H9 (cell line): ENCODE measurements at regions not wholly inside any gene's neighbourhood (a gene's known extent, or its start where the extent isn't known, plus 50 kb on each side); places are given as distances from the start of the nearest gene placed in this dataset.

ENCODE experiments used
- DNase-seq: peaks from one replicate; pipeline ENCODE4 v3.0.0-alpha.2; 2017
- H2AFZ ChIP-seq: one replicate; pipeline ENCODE4 v1.6.1; 2013; ENCODE audit warnings: mild to moderate bottlenecking, low read length, control low read depth, moderate library complexity
- H2AK5ac ChIP-seq: 2 replicates; pipeline ENCODE4 v1.6.1; 2013; ENCODE audit warnings: low read length, control low read depth, mixed read lengths; ENCODE audit not compliant: insufficient read length
- H2BK120ac ChIP-seq: one replicate; pipeline ENCODE4 v1.6.1; 2013; ENCODE audit warnings: low read depth, mild to moderate bottlenecking, low read length, control low read depth, inconsistent platforms; ENCODE audit not compliant: poor library complexity, severe bottlenecking
- H2BK12ac ChIP-seq: 2 replicates; pipeline ENCODE4 v1.6.1; 2013; ENCODE audit warnings: low read length, control low read depth, mixed read lengths, low read depth; ENCODE audit not compliant: insufficient read length
- H2BK15ac ChIP-seq: 2 replicates; pipeline ENCODE4 v1.6.1; 2013; ENCODE audit warnings: low read depth, low read length, control low read depth
- H2BK20ac ChIP-seq: one replicate; pipeline ENCODE4 v1.6.1; 2013; ENCODE audit warnings: low read depth, mild to moderate bottlenecking, low read length, control low read depth, inconsistent platforms; ENCODE audit not compliant: poor library complexity, severe bottlenecking
- H2BK5ac ChIP-seq: 2 replicates; pipeline ENCODE4 v1.6.1; 2013; ENCODE audit warnings: low read length, control low read depth, mixed read lengths; ENCODE audit not compliant: insufficient read length
- H3K14ac ChIP-seq: 2 replicates; pipeline ENCODE4 v1.6.1; 2013; ENCODE audit warnings: low read length, control low read depth; ENCODE audit not compliant: insufficient read depth
- H3K18ac ChIP-seq: 2 replicates; pipeline ENCODE4 v1.6.1; 2013; ENCODE audit warnings: low read depth, mild to moderate bottlenecking, mixed read lengths, low read length, control low read depth; ENCODE audit not compliant: insufficient read length
- H3K23ac ChIP-seq: 2 replicates; pipeline ENCODE4 v1.6.1; 2013; ENCODE audit warnings: low read length, control low read depth, mixed read lengths, low read depth; ENCODE audit not compliant: insufficient read length
- H3K23me2 ChIP-seq: 2 replicates; pipeline ENCODE4 v1.6.1; 2013; ENCODE audit warnings: low read depth, mild to moderate bottlenecking, mixed read lengths, low read length, control low read depth; ENCODE audit not compliant: insufficient read length, poor library complexity, severe bottlenecking
- H3K27ac ChIP-seq: 2 replicates; pipeline ENCODE4 v1.5.1; 2013; ENCODE audit warnings: low read length, control low read depth, mixed read lengths, low read depth; ENCODE audit not compliant: insufficient read length
- H3K27me3 ChIP-seq: 2 replicates; pipeline ENCODE4 v1.6.1; 2013; ENCODE audit warnings: low read length, control low read depth, inconsistent platforms; ENCODE audit not compliant: insufficient read depth
- H3K4ac ChIP-seq: 2 replicates; pipeline ENCODE4 v1.6.1; 2013; ENCODE audit warnings: low read depth, mild to moderate bottlenecking, control low read depth, inconsistent platforms, low read length, moderate library complexity
- H3K4me1 ChIP-seq: 2 replicates; pipeline ENCODE4 v1.6.1; 2013; ENCODE audit warnings: low read length, control low read depth, inconsistent platforms; ENCODE audit not compliant: insufficient read depth
- H3K4me2 ChIP-seq: 2 replicates; pipeline ENCODE4 v1.6.1; 2013; ENCODE audit warnings: low read length, control low read depth, mixed read lengths; ENCODE audit not compliant: insufficient read length, insufficient read depth
- H3K56ac ChIP-seq: 2 replicates; pipeline ENCODE4 v1.6.1; 2013; ENCODE audit warnings: low read depth, mild to moderate bottlenecking, mixed read lengths, low read length, control low read depth; ENCODE audit not compliant: insufficient read length
- H3K79me1 ChIP-seq: 2 replicates; pipeline ENCODE4 v1.6.1; 2013; ENCODE audit warnings: low read depth, mild to moderate bottlenecking, moderate library complexity, low read length, control low read depth, inconsistent platforms; ENCODE audit not compliant: insufficient read depth, poor library complexity, severe bottlenecking
- H3K79me2 ChIP-seq: 2 replicates; pipeline ENCODE4 v1.6.1; 2013; ENCODE audit warnings: low read length, control low read depth, inconsistent platforms; ENCODE audit not compliant: insufficient read depth
- H3K9ac ChIP-seq: 2 replicates; pipeline ENCODE4 v1.6.1; 2013; ENCODE audit warnings: low read length, control low read depth, mixed read lengths; ENCODE audit not compliant: insufficient read length; ENCODE audit errors: extremely low read depth
- H3K9me3 ChIP-seq: one replicate; pipeline ENCODE4 v1.6.1; 2013; ENCODE audit warnings: low read depth, low read length, inconsistent platforms; ENCODE audit not compliant: control insufficient read depth
- H3T11ph ChIP-seq: one replicate; pipeline ENCODE4 v1.6.1; 2013; ENCODE audit warnings: mild to moderate bottlenecking, low read length, control low read depth, inconsistent platforms
- H4K20me1 ChIP-seq: one replicate; pipeline ENCODE4 v1.6.1; 2013; ENCODE audit not compliant: control insufficient read depth, insufficient read length, insufficient read depth
- H4K5ac ChIP-seq: 2 replicates; pipeline ENCODE4 v1.6.1; 2013; ENCODE audit warnings: low read depth, mild to moderate bottlenecking, mixed read lengths, low read length, control low read depth; ENCODE audit not compliant: insufficient read length
- H4K8ac ChIP-seq: replicated peaks from 2 replicates; pipeline ENCODE4 v1.6.1; 2013; ENCODE audit warnings: low read length, control low read depth, mixed read lengths, low read depth; ENCODE audit not compliant: insufficient read length
- H4K91ac ChIP-seq: 2 replicates; pipeline ENCODE4 v1.6.1; 2013; ENCODE audit warnings: low read depth, mild to moderate bottlenecking, moderate library complexity, mixed read lengths, low read length, control low read depth; ENCODE audit not compliant: insufficient read length
- H3K27ac Mint-ChIP-seq, 3 experiments: 2 replicates in 2 of 3; 3 replicates in 1 of 3; pipeline ENCODE4 v1.8.0; 2020 to 2021; ENCODE audit warnings: mixed read lengths in 3 of 3, mild to moderate bottlenecking in 1 of 3, moderate library complexity in 1 of 3
- H3K27me3 Mint-ChIP-seq: 2 replicates; pipeline ENCODE4 v1.8.0; 2021; ENCODE audit warnings: low read depth, mild to moderate bottlenecking, moderate library complexity, mixed read lengths
- H3K36me3 Mint-ChIP-seq, 3 experiments: 2 replicates in 2 of 3; 3 replicates in 1 of 3; pipeline ENCODE4 v1.8.0; 2020 to 2021; ENCODE audit warnings: low read depth in 3 of 3, mixed read lengths in 3 of 3; ENCODE audit not compliant: insufficient read depth in 1 of 3
- H3K4me1 Mint-ChIP-seq, 2 experiments: 2 replicates each; pipeline ENCODE4 v1.8.0; 2020; ENCODE audit warnings: mixed read lengths in 2 of 2
- H3K4me3 Mint-ChIP-seq, 2 experiments: 2 replicates in 1 of 2; 3 replicates in 1 of 2; pipeline ENCODE4 v1.8.0; 2020 to 2021; ENCODE audit warnings: mild to moderate bottlenecking in 2 of 2, mixed read lengths in 2 of 2, moderate library complexity in 1 of 2
- H3K9me3 Mint-ChIP-seq, 2 experiments: 2 replicates in 1 of 2; 3 replicates in 1 of 2; pipeline ENCODE4 v1.8.0; 2020; ENCODE audit warnings: mild to moderate bottlenecking in 2 of 2, mixed read lengths in 2 of 2, moderate library complexity in 1 of 2
- WGBS: extraction: QIAGEN DNeasy Blood & Tissue Kit; methylation state at CpG from one replicate; pipeline ENCODE4 v1.1.7; 2013; ENCODE audit warnings: missing lambda C conversion rate, low lambda C conversion rate, mixed read lengths; ENCODE audit not compliant: insufficient read length; ENCODE audit errors: extremely low coverage; 5-methylcytosine and 5-hydroxymethylcytosine counted together
- TF ChIP-seq, protein P1 (sequence below): fragments of 200-600 bp; sonication (generic); conservative IDR thresholded peaks from 3 replicates; pipeline ENCODE4 v1.8.0; 2021; ENCODE audit warnings: antibody characterized with exemption, mild to moderate bottlenecking

DNA sequence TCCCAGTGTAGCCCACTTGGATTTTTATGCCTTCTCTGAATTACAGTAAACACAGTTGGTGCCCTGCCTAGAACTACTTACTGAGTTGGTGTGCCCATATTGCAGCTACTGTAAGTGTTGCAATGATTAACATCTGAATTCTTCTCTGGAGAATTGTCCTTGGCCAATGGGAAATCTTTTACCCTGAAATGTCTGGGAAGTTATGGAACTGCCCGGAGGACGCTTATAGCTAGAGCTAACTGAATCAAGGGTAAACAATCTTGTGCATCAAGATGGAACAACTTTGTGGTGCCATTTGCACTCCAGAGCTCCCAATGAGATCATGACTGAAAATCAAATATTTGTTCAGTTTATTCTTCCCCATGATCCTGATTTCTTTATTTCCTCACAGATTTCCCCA lies 246.7 kb upstream of the CBLB start:
- no peak overlapping the region for H3K27ac Mint-ChIP-seq
- DNase-seq: no peak

More for the DNA sequence above, 246.7 kb upstream of the CBLB start:
- H3K9ac ChIP-seq: no peak overlapping the region
- no peak overlapping the region for H3T11ph ChIP-seq
- no peak overlapping the region for H3K4me2 ChIP-seq
- H3K14ac ChIP-seq: no peak overlapping the region
- no peak overlapping the region for H2BK12ac ChIP-seq
- no peaks in the 10 kb centered on the region for H3K9me3 ChIP-seq
- no peaks in the 10 kb centered on the region for H3K79me1 ChIP-seq
- H3K23me2 ChIP-seq: no peaks in the 10 kb centered on the region
- no peaks in the 10 kb centered on the region for H3K27me3 Mint-ChIP-seq
- H2BK20ac ChIP-seq: no peak overlapping the region
- no peak overlapping the region for H4K8ac ChIP-seq
- no peak overlapping the region for H3K18ac ChIP-seq
- no peaks in the 10 kb centered on the region for H3K36me3 Mint-ChIP-seq
- no peak overlapping the region for H4K91ac ChIP-seq
- no peak overlapping the region for H3K4ac ChIP-seq
- H3K4me1 ChIP-seq: no peaks in the 10 kb centered on the region
- no peak overlapping the region for H3K27ac ChIP-seq
- H2AK5ac ChIP-seq: no peak overlapping the region
- no peaks in the 10 kb centered on the region for H3K79me2 ChIP-seq
- H3K56ac ChIP-seq: no peak overlapping the region
- H3K4me3 Mint-ChIP-seq: no peak overlapping the region
- H2BK5ac ChIP-seq: no peak overlapping the region
- no peak overlapping the region for H2BK120ac ChIP-seq
- H4K20me1 ChIP-seq: no peaks in the 10 kb centered on the region
- TF ChIP-seq, protein P1, sequence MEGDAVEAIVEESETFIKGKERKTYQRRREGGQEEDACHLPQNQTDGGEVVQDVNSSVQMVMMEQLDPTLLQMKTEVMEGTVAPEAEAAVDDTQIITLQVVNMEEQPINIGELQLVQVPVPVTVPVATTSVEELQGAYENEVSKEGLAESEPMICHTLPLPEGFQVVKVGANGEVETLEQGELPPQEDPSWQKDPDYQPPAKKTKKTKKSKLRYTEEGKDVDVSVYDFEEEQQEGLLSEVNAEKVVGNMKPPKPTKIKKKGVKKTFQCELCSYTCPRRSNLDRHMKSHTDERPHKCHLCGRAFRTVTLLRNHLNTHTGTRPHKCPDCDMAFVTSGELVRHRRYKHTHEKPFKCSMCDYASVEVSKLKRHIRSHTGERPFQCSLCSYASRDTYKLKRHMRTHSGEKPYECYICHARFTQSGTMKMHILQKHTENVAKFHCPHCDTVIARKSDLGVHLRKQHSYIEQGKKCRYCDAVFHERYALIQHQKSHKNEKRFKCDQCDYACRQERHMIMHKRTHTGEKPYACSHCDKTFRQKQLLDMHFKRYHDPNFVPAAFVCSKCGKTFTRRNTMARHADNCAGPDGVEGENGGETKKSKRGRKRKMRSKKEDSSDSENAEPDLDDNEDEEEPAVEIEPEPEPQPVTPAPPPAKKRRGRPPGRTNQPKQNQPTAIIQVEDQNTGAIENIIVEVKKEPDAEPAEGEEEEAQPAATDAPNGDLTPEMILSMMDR: no peak
- no peak overlapping the region for H4K5ac ChIP-seq
- no peaks in the 10 kb centered on the region; a peak in 1 of 5 replicates for H3K9me3 Mint-ChIP-seq
- H3K23ac ChIP-seq: no peak overlapping the region
- no peak overlapping the region for H2AFZ ChIP-seq
- no peak overlapping the region for H2BK15ac ChIP-seq
- WGBS: no CpG with 5 or more reads among the region's 2 CpGs
- no peaks in the 10 kb centered on the region; a peak in 1 of 4 replicates for H3K4me1 Mint-ChIP-seq
- no peaks in the 10 kb centered on the region for H3K27me3 ChIP-seq
